Memory B cell (primary cell): ENCODE measurements at regions not wholly inside any gene's neighbourhood (a gene's known extent, or its start where the extent isn't known, plus 50 kb on each side); places are given as distances from the start of the nearest gene placed in this dataset.

Source experiments
- ATAC-seq: fragments of 150-1000 bp; cut with Tn5 transposase; 2 replicates; pipeline ENCODE4 v1.10.0; 2021; ENCODE audit warnings: low read depth, mild to moderate bottlenecking, moderate library complexity
- DNase-seq, 2 donors: peaks; one replicate each; pipeline ENCODE4 v3.0.0; 2022; ENCODE audit warnings: low spot score in 2 of 2
- H3K27ac Mint-ChIP-seq: one replicate; pipeline ENCODE4 v1.8.0; 2022; ENCODE audit warnings: mild to moderate bottlenecking, moderate library complexity, mixed read lengths
- H3K27me3 Mint-ChIP-seq: one replicate; pipeline ENCODE4 v1.8.0; 2022; ENCODE audit warnings: mixed read lengths
- H3K36me3 Mint-ChIP-seq: one replicate; pipeline ENCODE4 v1.8.0; 2022; ENCODE audit warnings: mild to moderate bottlenecking, mixed read lengths
- H3K4me1 Mint-ChIP-seq: one replicate; pipeline ENCODE4 v1.8.0; 2022; ENCODE audit warnings: mixed read lengths
- H3K4me3 Mint-ChIP-seq: one replicate; pipeline ENCODE4 v1.8.0; 2022; ENCODE audit warnings: mild to moderate bottlenecking, moderate library complexity, mixed read lengths
- H3K9me3 Mint-ChIP-seq: one replicate; pipeline ENCODE4 v1.8.0; 2022; ENCODE audit warnings: mixed read lengths

DNA sequence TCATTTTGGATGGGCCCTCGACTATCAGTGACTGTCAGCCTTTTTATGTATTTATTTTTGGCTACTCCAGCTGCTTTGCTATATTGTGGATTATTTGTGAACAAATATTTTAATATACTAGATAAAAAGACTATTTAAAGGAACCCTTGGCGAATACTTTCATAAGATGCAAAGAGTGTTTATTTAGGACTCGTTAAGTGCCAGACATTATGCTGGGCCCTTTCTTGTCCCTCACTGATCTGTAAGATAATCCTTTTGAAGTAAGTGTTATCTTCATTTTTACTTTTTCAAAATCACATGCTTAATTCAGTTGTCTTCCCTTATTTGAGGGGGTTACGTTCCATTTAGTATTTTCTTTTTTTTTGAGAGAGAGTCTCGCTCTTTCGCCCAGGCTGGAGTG is 376.8 kb upstream of the C2CD4B start:
- peaks cover 6% of the 10 kb centered on the region for H3K27me3 Mint-ChIP-seq
- ATAC-seq = no peak

DNA sequence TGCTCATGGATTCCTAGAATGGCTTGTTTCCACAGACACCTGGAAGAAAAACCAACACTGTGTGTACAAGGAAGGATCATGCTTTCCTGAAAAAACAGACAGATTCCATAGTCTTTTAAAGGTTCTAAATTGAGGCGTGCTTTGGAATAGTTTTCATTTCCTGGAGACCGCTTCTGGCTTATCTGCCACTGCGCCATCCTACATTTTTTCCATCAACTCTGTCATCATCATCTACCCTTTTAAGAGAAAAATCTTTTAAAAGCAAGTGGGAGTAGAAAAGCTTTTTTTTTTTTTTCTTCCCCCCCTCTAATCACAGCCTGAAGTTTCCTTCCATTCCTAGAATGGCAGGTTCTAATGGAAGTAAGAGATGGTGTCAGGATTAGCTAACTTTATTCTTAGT is 379.4 kb upstream of the C2CD4B start:
- no peak overlapping the region for H3K27ac Mint-ChIP-seq
- peaks cover 6% of the 10 kb centered on the region for H3K27me3 Mint-ChIP-seq
- ATAC-seq = no peak
- no peaks in the 10 kb centered on the region for H3K9me3 Mint-ChIP-seq
- no peaks in the 10 kb centered on the region for H3K4me1 Mint-ChIP-seq
- no peak overlapping the region for H3K4me3 Mint-ChIP-seq
- no peaks in the 10 kb centered on the region for H3K36me3 Mint-ChIP-seq
- no peak for DNase-seq

More for the DNA sequence above, 376.8 kb upstream of the C2CD4B start:
- DNase-seq = no peak
- Mint-ChIP-seq H3K36me3 (no peaks in the 10 kb centered on the region), H3K9me3 (no peaks in the 10 kb centered on the region), H3K27ac (no peak overlapping the region), H3K4me3 (no peak overlapping the region), H3K4me1 (no peaks in the 10 kb centered on the region)

DNA sequence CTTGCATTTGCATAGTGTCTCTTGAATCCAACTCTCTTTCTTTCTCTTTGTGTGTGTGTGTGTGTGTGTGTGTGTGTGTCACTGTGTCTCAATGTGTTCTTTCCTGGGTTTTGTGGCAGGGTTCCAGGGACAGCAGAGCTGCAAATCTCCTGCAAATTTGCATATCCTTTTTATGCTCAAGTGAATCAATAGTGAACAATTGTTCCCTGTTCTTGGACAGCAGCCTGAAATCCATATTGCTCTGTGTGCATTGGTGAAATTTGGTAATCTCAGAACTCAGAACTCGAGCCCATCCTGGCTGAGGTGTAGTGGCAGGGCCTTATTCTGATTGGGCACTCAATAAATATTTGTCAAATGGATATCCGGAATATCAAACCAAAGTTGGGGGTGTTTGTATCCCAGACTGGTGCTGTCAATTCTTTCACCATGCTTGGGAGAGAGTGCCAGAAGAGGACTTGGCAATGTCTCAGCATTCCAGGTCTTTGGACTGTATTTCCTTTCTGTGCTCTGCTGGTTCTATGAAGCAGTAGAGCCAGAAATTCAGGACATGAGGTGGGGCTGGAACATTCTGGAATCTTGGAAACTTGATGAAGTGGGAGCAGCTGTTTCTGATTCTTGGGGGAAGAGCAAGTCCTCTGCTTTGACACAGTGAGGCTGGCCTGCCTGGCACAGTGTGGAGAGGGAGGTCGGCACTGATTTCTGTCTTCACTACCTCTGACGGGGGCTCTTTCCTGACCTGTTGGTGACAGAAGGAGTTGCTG is 380.6 kb upstream of the C2CD4B start:
- Mint-ChIP-seq H3K27me3 (peaks cover 9% of the 10 kb centered on the region), H3K36me3 (no peaks in the 10 kb centered on the region), H3K9me3 (no peaks in the 10 kb centered on the region), H3K27ac (no peak overlapping the region), H3K4me3 (no peak overlapping the region), H3K4me1 (no peaks in the 10 kb centered on the region)
- ATAC-seq = no peak
- no peak for DNase-seq

DNA sequence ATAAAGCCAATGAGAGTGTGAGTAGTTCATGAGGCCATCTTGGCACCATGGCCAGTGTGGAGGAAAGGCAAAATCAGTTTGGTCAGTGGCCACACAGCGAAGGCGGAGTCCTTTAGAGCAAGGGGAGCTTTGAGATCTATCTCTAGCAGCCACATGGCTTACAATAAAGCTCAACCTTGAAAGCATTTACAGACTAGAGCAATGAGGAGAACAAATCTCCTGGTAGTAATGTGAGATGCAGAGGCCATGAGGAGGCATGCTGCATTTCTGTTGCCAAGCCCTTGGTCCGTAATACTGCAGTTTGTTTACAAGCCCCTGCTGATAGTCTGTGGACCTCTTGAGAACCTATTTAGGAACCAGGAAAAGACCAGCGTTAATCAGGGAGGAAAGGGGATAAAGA is 381.5 kb upstream of the C2CD4B start:
- Mint-ChIP-seq H3K27ac (no peak overlapping the region), H3K36me3 (no peaks in the 10 kb centered on the region)

DNA sequence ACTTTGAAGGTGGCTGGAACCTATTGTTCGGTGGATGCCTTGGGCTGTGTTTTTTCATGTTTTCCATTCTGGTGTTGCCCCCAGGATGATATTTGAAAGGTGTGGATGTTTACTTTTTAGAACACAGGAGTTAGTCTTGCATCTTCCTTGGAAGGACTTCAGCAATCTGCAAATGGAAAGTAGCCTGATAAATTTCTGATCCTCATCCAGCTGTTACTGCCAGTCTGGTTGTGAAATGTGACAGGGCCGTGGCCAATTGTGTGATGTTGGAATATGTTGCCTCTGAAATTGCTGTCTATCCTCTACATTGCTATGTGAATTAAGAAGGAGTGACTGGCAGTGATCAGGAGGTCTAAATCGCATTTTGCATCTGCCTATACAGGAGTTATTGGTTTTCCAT is 382.5 kb upstream of the C2CD4B start:
- no peak overlapping the region for H3K27ac Mint-ChIP-seq
- H3K4me3 Mint-ChIP-seq = no peak overlapping the region
- H3K27me3 Mint-ChIP-seq = peaks cover 8% of the 10 kb centered on the region
- DNase-seq (no peak), ATAC-seq (no peak)
- H3K36me3 Mint-ChIP-seq = no peaks in the 10 kb centered on the region
- no peaks in the 10 kb centered on the region for H3K4me1 Mint-ChIP-seq
- H3K9me3 Mint-ChIP-seq = no peaks in the 10 kb centered on the region

More for the DNA sequence above, 381.5 kb upstream of the C2CD4B start:
- DNase-seq = no peak
- Mint-ChIP-seq H3K4me1 (no peaks in the 10 kb centered on the region), H3K4me3 (no peak overlapping the region), H3K27me3 (peaks cover 8% of the 10 kb centered on the region), H3K9me3 (no peaks in the 10 kb centered on the region)
- no peak for ATAC-seq

DNA sequence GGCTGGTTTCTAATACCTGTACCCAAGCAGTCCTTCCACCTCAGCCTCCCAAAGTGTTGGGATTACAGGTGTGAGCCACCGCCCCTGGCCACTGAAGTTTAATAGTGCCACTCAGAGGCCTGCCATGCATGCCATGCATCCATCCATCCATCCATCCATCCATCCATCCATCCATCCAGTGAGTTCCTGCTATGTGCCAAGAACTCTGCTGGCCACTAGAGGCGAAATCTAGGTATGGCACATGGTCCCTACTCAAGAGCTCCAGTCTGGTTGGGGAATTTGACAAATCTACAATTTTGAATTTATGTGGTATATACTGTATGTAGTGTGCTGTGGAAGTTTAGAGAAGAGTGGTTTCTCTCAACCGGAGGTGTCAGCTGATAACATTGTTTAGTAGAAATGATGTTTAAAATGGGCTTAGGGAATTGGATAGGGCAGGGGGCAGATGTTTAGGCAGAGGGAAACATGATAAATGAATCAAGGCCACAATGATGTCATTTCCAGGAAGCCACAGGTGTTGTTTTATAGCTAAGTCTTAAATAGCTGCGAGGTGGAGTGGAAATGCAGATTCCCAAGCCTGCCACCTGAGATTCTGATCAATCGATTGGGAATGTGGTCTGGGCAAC is 384.4 kb upstream of the C2CD4B start:
- DNase-seq = no peak
- H3K27me3 Mint-ChIP-seq = peaks cover 8% of the 10 kb centered on the region
- no peak for ATAC-seq
- peaks cover 4% of the 10 kb centered on the region for H3K4me1 Mint-ChIP-seq
- no peaks in the 10 kb centered on the region for H3K36me3 Mint-ChIP-seq
- no peak overlapping the region for H3K27ac Mint-ChIP-seq
- H3K9me3 Mint-ChIP-seq = no peaks in the 10 kb centered on the region
- H3K4me3 Mint-ChIP-seq = no peak overlapping the region

DNA sequence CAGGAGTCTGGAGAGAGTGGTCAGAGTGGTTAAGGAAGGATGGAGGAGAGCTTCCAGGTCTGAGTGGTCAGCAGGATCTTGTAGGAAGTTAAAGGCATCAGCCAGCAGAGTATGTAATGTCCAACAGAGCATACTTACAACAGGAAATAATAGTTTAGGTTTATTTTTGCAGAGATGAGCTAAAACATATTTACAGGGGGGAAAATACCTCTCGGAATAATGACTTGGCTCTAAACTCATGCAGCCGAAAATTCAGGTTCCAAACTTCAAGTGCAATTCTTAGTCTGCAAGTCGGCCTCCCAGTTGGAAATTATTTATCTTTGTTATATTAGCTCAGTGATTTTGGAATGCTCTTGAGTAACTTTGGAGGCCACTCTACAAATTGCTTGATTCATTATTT is 385.0 kb upstream of the C2CD4B start:
- ATAC-seq (no peak), DNase-seq (no peak)
- no peak overlapping the region for H3K27ac Mint-ChIP-seq
- no peaks in the 10 kb centered on the region for H3K36me3 Mint-ChIP-seq
- no peaks in the 10 kb centered on the region for H3K9me3 Mint-ChIP-seq
- H3K4me3 Mint-ChIP-seq = no peak overlapping the region
- H3K4me1 Mint-ChIP-seq = peaks cover 4% of the 10 kb centered on the region
- peaks cover 8% of the 10 kb centered on the region for H3K27me3 Mint-ChIP-seq

DNA sequence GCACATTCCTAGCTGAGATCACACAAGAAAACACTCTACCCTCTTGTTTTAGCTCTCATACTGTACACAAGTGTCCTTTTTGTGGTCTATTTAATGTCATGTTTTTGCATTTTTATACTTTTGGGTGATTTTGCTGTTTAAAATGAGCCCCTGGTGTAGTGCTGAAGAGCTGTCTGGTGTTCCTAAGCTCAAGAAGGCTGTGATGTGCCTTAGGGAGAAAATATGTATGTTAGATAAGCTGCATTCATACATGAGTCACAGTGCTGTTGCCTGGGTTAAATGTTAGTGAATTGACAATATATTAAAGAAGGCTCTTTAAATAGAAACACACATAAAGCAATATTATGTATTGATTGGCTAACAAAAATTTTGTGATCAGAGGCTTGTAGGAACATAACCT is 387.4 kb upstream of the C2CD4B start:
- no peaks in the 10 kb centered on the region for H3K36me3 Mint-ChIP-seq
- peaks cover 4% of the 10 kb centered on the region for H3K4me1 Mint-ChIP-seq
- no peak overlapping the region for H3K4me3 Mint-ChIP-seq
- ATAC-seq (no peak), DNase-seq (no peak)
- no peaks in the 10 kb centered on the region for H3K9me3 Mint-ChIP-seq
- peaks cover 7% of the 10 kb centered on the region for H3K27me3 Mint-ChIP-seq
- H3K27ac Mint-ChIP-seq = no peak overlapping the region

DNA sequence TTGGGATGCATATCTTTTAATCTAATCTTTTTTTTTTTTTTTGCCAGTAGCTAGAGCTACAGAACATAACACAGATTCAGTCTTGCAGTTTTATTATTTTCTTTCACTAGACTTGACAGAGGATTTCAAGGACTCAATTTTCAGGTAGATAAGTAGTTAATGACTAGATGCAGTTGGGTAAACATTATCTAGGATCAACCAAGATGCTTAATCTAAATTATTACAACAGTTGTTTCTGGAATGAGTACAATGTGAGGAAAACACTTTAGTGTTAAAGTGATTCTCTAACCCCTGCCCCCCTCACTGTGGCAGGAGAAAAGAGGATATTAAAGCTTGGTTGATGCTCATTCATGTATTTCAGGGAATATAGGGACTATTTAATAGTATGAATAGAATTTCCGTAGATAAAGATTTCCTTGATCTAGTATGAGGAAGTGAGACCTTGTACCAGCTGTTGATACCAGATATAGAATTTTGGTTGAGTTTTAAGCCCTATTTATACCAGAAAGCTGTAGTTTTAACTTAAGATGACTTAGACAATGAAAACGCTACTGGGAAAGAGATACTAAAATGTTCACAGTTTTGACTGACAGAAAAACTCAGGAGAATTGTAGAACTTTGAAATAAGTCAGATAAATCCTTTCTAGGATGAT is 389.0 kb upstream of the C2CD4B start:
- Mint-ChIP-seq H3K36me3 (no peaks in the 10 kb centered on the region), H3K27me3 (peaks cover 5% of the 10 kb centered on the region), H3K4me3 (no peak overlapping the region), H3K4me1 (peaks cover 4% of the 10 kb centered on the region), H3K9me3 (no peaks in the 10 kb centered on the region), H3K27ac (no peak overlapping the region)
- DNase-seq = no peak
- no peak for ATAC-seq

DNA sequence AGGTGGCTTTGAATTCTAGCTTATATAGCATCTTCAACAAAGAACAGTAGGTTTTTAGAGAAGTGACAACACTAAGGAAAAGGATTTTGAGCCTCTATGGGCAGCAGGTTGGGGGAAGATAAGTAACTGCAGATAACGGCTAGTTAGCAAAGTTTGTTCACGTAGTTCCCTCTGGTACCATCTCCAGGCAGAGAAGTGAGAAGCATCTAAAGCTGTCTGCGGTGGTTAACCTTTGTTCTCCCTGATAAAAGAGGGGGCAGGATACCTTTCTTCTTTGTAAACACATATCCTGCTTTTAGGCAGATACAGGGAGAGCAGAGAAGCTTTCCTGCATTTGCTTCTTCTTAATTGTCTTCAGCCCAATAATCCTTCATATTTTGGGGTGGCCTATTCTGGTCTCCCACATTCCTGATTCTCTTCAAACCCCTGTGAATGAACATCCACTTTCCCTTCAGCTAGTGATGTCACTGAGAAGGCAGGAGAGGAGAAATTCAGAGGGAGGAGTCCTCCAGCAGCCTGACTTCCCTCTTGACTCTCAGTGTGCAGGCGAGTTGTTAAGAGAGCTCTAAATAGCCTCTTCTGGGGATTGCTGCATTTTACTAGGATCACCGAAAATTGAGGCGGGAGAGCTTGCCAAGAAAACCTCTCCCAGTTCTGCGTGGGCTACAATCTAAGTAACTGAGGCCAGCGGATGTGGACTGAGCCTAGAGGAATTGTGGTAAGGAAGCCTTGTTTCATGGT is 393.7 kb upstream of the C2CD4B start:
- no peaks in the 10 kb centered on the region for H3K9me3 Mint-ChIP-seq
- no peak overlapping the region for H3K27ac Mint-ChIP-seq
- no peak overlapping the region for H3K4me3 Mint-ChIP-seq
- H3K27me3 Mint-ChIP-seq = peaks cover 4% of the 10 kb centered on the region
- ATAC-seq (no peak), DNase-seq (no peak)
- H3K36me3 Mint-ChIP-seq = no peaks in the 10 kb centered on the region
- H3K4me1 Mint-ChIP-seq = peaks cover 4% of the 10 kb centered on the region

DNA sequence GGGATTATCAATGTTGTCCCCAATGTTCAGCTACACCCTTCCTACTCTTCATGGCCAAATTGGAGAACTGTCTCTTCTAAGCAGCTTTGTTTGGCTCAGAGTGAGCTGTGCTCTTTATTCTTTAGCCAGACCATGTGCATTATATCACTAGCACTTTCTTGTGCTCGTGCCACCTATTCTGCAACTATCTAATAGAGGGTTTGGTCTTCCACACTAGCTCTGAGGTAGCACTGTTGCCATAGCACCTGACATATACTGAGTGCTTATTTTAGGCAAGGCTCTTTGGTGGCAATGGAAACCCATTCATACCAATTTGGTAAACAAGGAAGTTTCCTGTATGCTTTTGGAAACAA is 394.3 kb upstream of the C2CD4B start:
- DNase-seq = no peak
- Mint-ChIP-seq H3K27ac (no peak overlapping the region), H3K9me3 (no peaks in the 10 kb centered on the region), H3K4me3 (no peak overlapping the region), H3K4me1 (no peaks in the 10 kb centered on the region), H3K27me3 (peaks cover 4% of the 10 kb centered on the region), H3K36me3 (no peaks in the 10 kb centered on the region)
- no peak for ATAC-seq

DNA sequence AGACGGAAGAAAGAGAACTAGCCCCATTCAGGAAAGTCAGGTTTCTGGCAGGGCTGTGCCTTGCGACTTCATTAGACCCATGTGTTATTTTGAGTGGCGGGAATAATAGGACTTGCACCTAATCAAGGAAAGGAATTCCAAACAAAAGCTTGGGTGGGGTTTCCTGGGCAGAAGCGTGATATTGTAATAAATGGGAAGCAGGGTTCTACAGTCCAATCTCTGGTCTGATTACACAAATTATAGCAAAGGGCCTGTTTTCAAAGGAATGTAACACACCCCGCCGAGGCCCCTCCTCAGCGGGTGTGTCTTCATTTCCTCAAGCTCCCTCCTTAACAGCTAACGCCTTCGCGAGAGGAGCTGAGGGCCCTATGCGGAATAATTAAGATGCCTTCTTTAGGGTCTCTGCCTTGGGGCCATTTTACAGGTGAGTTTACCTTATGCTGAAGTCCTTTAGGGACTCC is 396.0 kb upstream of the C2CD4B start:
- H3K27ac Mint-ChIP-seq = no peak overlapping the region
- H3K4me3 Mint-ChIP-seq = no peak overlapping the region
- H3K36me3 Mint-ChIP-seq = no peaks in the 10 kb centered on the region
- no peaks in the 10 kb centered on the region for H3K9me3 Mint-ChIP-seq
- peaks cover 4% of the 10 kb centered on the region for H3K27me3 Mint-ChIP-seq
- DNase-seq (no peak), ATAC-seq (no peak)
- H3K4me1 Mint-ChIP-seq = no peaks in the 10 kb centered on the region

DNA sequence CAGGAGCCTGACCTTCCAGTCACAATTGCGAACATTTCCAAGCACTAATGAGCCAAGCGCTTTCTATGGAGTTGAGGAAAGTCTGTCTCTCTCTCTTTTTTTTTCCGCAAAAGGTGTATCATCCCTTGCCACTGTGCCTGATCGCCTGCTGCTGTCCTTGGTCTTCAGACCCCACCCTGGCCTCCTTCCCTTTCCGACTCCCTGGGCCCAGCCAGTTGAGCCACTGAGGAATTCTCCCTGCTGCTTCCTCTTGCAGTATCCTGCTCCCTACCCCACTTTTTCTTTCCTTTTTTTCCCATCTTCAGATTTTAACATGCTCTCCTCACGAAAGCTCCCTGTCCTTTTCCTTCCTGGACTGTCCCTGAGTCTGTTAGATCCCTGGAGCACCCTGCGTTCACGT is 396.5 kb upstream of the C2CD4B start:
- Mint-ChIP-seq H3K36me3 (no peaks in the 10 kb centered on the region), H3K4me1 (no peaks in the 10 kb centered on the region), H3K4me3 (no peak overlapping the region), H3K27me3 (peaks cover 5% of the 10 kb centered on the region), H3K9me3 (no peaks in the 10 kb centered on the region), H3K27ac (no peak overlapping the region)
- ATAC-seq = no peak
- DNase-seq = no peak
